ENCODE measurements at regions not wholly inside any gene's neighbourhood (a gene's known extent, or its start where the extent isn't known, plus 50 kb on each side); places are given as distances from the start of the nearest gene placed in this dataset.

DNA sequence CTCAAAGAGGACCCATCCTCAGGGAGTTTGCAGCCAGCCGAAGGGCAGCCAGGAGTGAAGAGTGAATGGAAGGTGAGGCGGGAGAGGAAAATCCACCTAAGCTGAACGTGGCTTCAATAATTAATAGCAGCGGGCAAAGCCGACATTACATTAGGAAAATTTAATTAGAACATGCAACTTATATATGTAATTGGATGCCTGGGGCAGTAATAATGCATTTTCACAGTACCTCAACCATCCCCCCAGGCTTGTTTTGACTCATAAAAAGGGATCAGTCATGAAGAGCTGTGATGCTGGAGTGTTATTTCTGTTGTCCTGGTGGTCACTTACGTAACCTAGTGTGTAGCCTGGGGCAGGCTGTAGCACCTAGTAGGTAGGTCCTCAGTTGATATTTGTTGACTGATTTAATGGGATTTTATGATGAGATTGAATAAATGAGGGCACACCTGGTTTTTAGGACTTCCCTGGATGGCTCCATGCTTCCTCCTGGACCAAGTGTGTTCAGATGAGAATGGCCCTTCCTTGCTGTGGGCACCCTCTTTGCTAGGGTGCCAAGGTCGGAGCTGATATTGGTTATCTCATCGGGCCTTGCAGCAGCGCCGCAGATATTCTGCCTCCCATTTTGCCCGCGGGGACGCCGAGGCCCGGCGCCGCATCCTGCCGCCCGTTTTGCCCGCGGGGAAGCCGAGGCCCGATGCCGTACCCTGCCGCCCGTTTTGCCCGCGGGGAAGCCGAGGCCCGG lies 128.8 kb downstream of the CDH26 start:
- Histone ChIP-seq H3K27me3 (ENCODE audit: control insufficient read depth, insufficient read depth, low read length) (no peaks in the 10 kb centered on the region), H3K4me3 (ENCODE audit: insufficient read depth, low read depth, low read length) (no peak overlapping the region), H3K36me3 (replicated peaks; ENCODE audit: control insufficient read depth, insufficient read depth, low read length) (no peaks in the 10 kb centered on the region)
- no peak for DNase-seq

DNA sequence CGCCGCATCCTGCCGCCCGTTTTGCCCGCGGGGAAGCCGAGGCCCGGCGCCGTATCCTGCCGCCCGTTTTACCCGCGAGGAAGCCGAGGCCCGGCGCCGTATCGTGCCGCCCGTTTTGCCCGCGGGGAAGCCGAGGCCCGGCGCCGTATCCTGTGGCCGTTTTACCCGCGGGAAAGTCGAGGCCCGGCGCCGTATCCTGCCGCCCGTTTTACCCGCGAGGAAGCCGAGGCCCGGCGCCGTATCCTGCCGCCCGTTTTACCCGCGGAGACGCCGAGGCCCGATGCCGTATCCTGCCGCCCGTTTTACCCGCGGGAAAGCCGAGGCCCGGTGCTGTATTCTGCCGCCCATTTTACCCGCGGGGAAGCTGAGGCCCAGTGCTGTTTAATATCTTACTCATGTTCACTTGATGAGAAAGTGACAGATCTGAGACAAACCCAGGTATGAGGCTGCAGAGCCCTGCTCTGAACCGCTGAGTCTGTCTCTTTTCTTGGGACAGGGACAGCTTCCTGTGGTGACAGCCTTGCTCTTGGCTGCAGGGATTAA lies 129.4 kb downstream of the CDH26 start:
- no peaks in the 10 kb centered on the region for H3K27me3 ChIP-seq (ENCODE audit: control insufficient read depth, insufficient read depth, low read length)
- DNase-seq, result no peak
- H3K36me3 ChIP-seq (replicated peaks; ENCODE audit: control insufficient read depth, insufficient read depth, low read length), result no peaks in the 10 kb centered on the region
- no peak overlapping the region for H3K4me3 ChIP-seq (ENCODE audit: insufficient read depth, low read depth, low read length)

DNA sequence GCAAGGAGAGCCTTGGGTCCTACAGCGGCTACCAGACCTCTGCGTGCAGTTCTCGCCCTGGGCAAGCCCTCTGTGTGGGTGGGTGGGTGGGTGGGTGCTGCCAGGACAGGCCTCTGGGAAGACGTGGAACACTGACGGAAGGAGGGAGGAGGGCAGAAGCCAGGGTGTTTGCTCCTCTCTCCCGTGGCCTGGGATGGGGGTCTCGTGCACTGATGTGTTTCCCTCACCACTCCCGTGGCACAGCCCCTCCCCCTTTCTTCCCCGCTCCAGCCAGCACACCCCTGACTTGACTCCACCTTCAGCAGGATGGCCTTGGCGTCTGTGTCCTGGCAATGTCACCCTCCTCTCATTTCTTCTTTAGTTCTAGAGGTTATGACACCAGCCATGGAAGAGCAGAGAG lies 130.0 kb downstream of the CDH26 start:
- DNase-seq, result no peak
- Histone ChIP-seq H3K36me3 (replicated peaks; ENCODE audit: control insufficient read depth, insufficient read depth, low read length) (no peaks in the 10 kb centered on the region), H3K4me3 (ENCODE audit: insufficient read depth, low read depth, low read length) (no peak overlapping the region), H3K27me3 (ENCODE audit: control insufficient read depth, insufficient read depth, low read length) (no peaks in the 10 kb centered on the region)

DNA sequence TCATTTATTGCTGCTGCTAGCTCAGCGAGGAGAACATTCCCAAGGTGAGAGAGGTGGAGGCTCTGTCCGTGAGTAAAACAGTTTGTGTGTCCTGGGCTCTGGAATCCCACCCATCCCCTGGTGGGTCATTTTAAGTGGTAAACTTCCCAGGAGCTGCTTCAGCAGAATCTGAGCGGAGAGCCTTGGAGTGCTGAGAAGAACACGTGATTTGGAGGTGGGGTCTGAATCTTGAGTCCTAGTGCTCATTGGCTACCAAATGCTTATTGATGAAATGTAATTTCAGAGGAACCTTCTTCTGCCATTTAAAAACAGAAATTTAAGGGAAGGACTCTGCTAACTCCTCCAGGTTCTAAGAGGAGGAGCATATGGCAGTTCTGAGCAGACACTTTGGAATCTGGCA lies 132.4 kb downstream of the CDH26 start:
- H3K27me3 ChIP-seq (ENCODE audit: control insufficient read depth, insufficient read depth, low read length), result no peaks in the 10 kb centered on the region; the same call in 1 of the 2 replicates
- no peak overlapping the region for H3K4me3 ChIP-seq (ENCODE audit: insufficient read depth, low read depth, low read length)
- no peaks in the 10 kb centered on the region for H3K36me3 ChIP-seq (replicated peaks; ENCODE audit: control insufficient read depth, insufficient read depth, low read length)
- no peak for DNase-seq

DNA sequence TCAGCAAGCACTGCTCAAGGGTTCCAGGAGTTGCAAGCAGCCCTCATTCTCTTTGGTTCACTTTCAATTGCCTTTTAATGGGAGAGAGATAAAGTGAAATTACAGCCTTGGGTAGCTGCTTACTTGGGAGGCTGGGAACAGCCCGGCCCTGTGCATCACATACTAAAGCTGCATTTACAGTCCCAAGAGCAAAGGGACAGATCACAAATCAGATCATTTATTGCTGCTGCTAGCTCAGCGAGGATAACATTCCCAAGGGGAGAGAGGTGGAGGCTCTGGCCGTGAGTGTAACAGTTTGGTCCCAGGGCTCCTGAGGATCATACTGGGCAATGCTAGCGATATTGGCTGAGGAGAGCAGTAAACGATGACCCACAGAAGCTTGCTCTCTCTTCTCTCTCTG lies 133.1 kb downstream of the CDH26 start:
- Histone ChIP-seq H3K4me3 (ENCODE audit: insufficient read depth, low read depth, low read length) (no peak overlapping the region), H3K36me3 (replicated peaks; ENCODE audit: control insufficient read depth, insufficient read depth, low read length) (no peaks in the 10 kb centered on the region), H3K27me3 (ENCODE audit: control insufficient read depth, insufficient read depth, low read length) (no peaks in the 10 kb centered on the region; the same call in 1 of the 2 replicates)

DNA sequence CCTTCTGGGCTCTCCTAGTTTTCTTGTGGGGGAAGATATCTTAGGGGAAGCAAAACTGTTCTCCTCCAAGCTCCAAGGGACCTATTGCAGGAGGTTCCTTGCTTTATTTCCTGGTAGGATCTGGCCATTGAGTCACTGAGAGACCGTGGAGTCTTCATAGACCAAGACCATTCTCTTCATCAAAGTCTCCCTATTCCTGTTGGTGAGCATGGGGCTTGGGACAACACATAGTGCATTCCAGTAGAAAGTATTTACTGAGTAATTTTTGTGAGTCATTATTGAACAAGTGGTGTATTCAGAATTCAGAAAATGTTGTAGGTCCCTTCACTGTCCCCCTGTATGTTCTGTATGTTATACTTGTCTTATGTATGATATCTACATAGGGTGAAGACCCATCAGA lies 133.6 kb downstream of the CDH26 start:
- H3K36me3 ChIP-seq (replicated peaks; ENCODE audit: control insufficient read depth, insufficient read depth, low read length), result no peaks in the 10 kb centered on the region
- no peaks in the 10 kb centered on the region; the same call in 1 of the 2 replicates for H3K27me3 ChIP-seq (ENCODE audit: control insufficient read depth, insufficient read depth, low read length)

More for the DNA sequence above, 133.1 kb downstream of the CDH26 start:
- no peak for DNase-seq

DNA sequence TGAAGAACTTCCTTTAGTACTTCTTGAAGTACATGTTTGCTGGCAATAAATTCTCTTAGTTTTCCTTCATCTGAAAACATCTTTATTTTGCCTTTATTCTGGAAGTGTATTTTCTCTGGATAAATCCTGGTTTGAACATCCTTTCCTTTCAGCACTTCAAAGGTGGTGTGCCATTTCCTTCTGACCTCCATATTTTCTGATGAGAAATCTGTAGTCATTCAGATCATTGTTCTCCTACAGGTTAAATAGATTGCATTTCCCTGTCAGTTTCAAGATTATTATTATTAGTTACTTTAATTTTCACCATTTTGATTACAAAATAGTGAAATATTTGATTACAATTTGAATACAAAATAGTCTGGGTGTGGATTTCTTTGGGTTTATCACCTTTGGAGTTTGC lies 134.5 kb downstream of the CDH26 start:
- no peak overlapping the region for H3K4me3 ChIP-seq (ENCODE audit: insufficient read depth, low read depth, low read length)
- no peaks in the 10 kb centered on the region for H3K36me3 ChIP-seq (replicated peaks; ENCODE audit: control insufficient read depth, insufficient read depth, low read length)
- DNase-seq, result no peak
- no peaks in the 10 kb centered on the region; the same call in 1 of the 2 replicates for H3K27me3 ChIP-seq (ENCODE audit: control insufficient read depth, insufficient read depth, low read length)

More for the DNA sequence above, 133.6 kb downstream of the CDH26 start:
- H3K4me3 ChIP-seq (ENCODE audit: insufficient read depth, low read depth, low read length), result no peak overlapping the region
- DNase-seq, result no peak

DNA sequence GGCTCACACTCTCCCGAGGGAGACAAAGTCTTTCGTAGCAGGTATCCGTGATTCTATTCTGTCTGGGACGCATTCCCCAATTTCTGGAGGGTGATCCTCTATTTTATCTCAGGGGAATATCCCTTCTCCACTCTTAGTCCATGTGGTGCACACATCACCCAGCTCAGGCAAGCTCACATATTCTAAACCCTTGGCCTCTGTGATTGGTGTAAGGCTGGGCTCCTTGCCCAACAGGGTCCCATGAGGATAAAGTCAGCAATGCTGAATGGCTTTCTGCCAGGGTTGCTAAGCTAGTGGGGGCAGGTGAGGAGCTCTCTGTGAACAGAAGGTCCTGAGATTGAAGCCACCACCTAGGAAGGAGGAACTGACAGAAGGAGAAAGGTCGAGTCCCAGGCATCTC lies 137.2 kb downstream of the CDH26 start:
- H3K36me3 ChIP-seq (replicated peaks; ENCODE audit: control insufficient read depth, insufficient read depth, low read length), result no peaks in the 10 kb centered on the region
- H3K4me3 ChIP-seq (ENCODE audit: insufficient read depth, low read depth, low read length), result no peak overlapping the region
- DNase-seq, result no peak
- H3K27me3 ChIP-seq (ENCODE audit: control insufficient read depth, insufficient read depth, low read length), result no peaks in the 10 kb centered on the region; the same call in 1 of the 2 replicates

DNA sequence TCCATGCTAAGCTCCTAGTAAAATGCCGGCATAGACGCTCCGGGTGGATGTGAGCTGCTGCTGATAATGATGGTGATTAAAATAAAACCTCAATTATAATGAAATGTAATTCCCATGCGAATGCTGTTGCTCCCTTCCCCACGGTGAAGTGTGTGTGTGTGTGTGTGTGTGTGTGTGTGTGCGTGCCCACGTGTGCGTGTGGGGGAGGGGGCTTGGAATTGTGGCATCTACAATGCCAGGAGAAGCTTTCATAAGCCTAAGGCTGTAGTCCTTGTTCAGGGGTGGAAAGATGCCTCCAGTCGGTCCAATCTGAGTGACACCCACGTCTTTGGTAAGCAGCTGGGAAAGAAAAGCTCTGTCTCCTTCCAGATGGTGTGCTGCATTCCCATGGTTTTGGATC lies 137.9 kb downstream of the CDH26 start:
- Histone ChIP-seq H3K36me3 (replicated peaks; ENCODE audit: control insufficient read depth, insufficient read depth, low read length) (no peaks in the 10 kb centered on the region), H3K4me3 (ENCODE audit: insufficient read depth, low read depth, low read length) (no peak overlapping the region), H3K27me3 (ENCODE audit: control insufficient read depth, insufficient read depth, low read length) (no peaks in the 10 kb centered on the region; the same call in 1 of the 2 replicates)
- no peak for DNase-seq

DNA sequence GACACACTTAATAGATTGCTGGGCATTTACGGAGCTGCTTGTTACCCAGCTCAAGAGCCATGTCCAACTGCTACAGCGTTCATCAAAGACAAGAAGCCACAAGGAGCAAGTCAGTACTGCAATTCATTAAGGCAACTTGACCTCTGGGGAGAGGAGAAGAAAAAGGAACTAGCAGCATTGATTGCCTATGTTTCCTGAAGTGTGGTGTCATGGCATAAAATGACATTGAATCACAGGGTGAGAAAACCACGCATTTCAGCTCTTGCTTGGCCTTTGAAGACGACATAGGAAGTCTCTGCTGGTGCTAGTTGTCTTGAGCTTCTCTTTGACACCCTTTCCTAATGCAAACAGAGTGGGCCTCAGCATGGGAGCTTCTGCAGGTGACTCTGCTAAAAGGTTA lies 139.1 kb downstream of the CDH26 start:
- no peaks in the 10 kb centered on the region for H3K36me3 ChIP-seq (replicated peaks; ENCODE audit: control insufficient read depth, insufficient read depth, low read length)
- no peak for DNase-seq
- no peaks in the 10 kb centered on the region; the same call in 1 of the 2 replicates for H3K27me3 ChIP-seq (ENCODE audit: control insufficient read depth, insufficient read depth, low read length)
- no peak overlapping the region for H3K4me3 ChIP-seq (ENCODE audit: insufficient read depth, low read depth, low read length)

DNA sequence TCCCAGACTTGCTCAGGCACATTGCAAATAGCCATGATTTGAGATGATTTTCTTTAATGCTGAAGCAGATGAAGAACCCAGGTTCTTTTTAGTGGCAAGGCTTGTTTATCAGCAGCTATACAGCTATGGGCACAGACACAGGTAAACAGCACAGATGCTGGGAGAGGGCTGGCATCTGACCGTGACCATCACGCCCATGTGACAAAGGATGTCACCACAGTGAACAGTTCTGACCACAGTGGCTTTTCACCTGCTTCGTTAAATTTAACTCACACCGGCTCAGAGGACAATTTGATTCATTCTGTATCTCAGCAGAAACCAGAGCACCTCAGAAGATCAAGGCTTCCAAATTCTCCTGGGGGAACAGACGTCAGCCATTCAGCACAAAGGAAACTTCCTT lies 142.6 kb downstream of the CDH26 start:
- no peak for DNase-seq
- no peak overlapping the region for H3K4me3 ChIP-seq (ENCODE audit: insufficient read depth, low read depth, low read length)
- peaks cover 14% of the 10 kb centered on the region for H3K27me3 ChIP-seq (ENCODE audit: control insufficient read depth, insufficient read depth, low read length)
- no peaks in the 10 kb centered on the region for H3K36me3 ChIP-seq (replicated peaks; ENCODE audit: control insufficient read depth, insufficient read depth, low read length)

DNA sequence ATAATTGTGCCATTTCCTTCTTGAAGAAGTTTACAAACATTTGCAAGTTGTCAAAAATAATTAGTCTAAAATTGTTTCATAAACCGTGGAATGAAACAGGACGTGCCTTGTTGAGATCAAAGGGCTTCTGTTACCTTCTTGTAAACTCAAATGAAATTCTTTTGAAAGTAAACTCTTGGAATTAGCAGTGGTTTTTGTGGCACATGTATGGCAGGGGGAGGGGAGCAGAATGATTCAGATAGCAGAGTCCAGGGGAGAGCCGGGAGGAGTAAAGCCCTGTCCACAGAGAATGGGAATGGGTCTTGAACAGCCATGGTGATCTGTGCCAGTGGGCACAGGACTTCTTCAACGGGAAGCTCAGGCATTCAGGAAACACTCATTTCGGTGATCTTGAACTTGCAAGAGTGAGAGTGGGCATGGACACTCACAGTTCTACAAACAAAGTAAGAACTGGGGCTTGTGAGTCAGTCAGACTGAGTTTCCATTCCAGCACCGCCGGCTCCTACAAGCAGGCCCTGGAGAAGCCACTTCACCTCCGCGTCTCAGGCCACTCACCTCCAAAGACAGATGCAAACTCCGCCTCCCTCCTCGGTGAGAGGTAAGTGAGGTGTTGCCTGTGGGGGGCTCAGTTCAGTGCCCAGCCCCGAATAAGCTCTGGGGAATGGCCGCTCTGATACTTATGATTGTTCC lies 143.1 kb downstream of the CDH26 start:
- Histone ChIP-seq H3K36me3 (replicated peaks; ENCODE audit: control insufficient read depth, insufficient read depth, low read length) (no peaks in the 10 kb centered on the region), H3K4me3 (ENCODE audit: insufficient read depth, low read depth, low read length) (no peak overlapping the region), H3K27me3 (ENCODE audit: control insufficient read depth, insufficient read depth, low read length) (peaks cover 18% of the 10 kb centered on the region)
- no peak for DNase-seq

DNA sequence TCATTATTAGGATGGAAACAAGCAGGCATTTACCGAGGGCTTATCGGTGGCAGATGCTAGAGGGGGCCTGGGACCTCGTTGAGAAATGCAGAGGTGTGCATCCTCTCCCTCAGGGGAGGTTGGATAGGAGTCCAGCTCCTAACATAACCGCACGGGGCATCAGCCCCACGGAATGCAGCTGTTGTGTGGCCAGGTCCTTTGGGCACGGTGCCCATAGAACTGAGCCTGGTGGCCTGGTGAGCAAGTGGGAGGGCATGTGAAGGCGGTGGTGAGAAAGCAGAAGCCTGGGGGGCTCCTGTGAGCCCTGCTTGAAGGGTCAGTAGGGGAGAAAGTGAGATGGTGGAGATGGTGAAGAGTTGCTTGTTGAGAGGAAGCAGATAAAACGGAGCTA lies 143.7 kb downstream of the CDH26 start:
- Histone ChIP-seq H3K27me3 (ENCODE audit: control insufficient read depth, insufficient read depth, low read length) (peaks cover 22% of the 10 kb centered on the region), H3K36me3 (replicated peaks; ENCODE audit: control insufficient read depth, insufficient read depth, low read length) (no peaks in the 10 kb centered on the region), H3K4me3 (ENCODE audit: insufficient read depth, low read depth, low read length) (no peak overlapping the region)
- DNase-seq, result no peak

DNA sequence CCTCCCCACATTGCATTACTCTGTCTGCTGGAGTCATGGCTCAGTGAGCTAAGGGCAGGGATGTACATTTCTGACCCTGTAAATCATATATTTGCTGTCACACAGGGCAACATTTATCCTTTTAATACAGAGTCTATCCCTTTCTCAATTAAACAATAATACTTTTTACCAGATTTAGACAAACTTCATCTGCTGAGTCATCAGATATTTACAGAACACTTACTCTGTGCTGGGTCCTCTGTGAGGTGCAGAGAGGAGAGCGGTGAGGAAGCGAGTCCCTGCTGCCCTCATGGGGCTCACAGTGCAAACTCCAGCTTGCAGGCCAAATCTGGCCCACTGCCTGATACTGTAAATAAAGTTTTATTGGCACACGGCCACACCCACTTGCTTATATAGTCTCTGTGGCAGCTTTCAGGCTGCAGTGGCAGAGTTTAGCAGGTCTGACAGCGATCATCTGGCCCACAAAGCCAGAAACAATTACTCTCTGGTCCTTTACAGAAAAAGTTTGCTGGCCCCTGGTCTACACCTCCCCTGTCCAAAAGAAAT lies 144.5 kb downstream of the CDH26 start:
- DNase-seq, result no peak
- H3K27me3 ChIP-seq (ENCODE audit: control insufficient read depth, insufficient read depth, low read length), result peaks cover 26% of the 10 kb centered on the region
- no peaks in the 10 kb centered on the region for H3K36me3 ChIP-seq (replicated peaks; ENCODE audit: control insufficient read depth, insufficient read depth, low read length)
- no peak overlapping the region for H3K4me3 ChIP-seq (ENCODE audit: insufficient read depth, low read depth, low read length)

All from H7 (cell line).